ENCODE measurements at regions not wholly inside any gene's neighbourhood (a gene's known extent, or its start where the extent isn't known, plus 50 kb on each side); places are given as distances from the start of the nearest gene placed in this dataset.

DNA sequence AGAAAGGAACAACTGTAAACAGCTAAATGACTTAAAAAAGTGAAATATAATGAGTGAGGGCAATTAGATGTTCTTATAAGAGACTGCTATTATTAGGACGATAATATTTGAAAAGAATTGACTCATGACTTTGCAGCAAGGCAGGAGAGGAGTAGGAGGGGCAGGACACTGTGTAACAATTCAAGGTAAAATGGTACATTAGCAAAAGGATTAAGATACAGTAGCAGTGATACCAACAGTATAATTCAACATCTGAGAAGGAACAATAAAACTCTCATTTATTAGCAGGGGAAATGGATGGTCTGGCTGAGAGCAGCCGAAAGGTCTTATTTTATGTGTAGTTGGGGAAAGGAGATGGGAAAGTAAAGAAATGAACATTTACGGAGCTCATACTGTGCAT is 315.5 kb upstream of the BOD1L1 start:
- DNase-seq: no peak

DNA sequence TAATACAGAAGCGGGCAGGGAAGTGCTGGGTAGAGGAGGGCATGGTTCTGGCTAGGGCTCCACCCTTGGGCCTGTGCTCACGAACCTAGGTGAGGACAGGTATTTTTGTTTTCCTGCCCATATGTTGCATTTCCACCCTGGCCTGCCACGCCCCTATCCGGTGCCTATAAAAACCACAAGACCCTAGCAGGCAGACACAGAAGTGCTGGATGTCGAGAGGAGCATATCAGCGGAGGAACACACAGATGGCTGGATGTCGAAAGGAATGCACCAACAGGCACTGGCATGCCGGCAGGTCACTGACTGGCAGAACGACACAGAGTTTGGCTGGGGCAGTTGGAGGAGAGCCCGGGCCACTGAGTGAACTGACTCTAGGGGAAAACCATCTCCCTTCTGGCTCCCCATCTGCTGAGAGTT is 316.6 kb upstream of the BOD1L1 start:
- no peak for DNase-seq

GRCh38 chr4:13947921-13948320 is 320.4 kb upstream of the BOD1L1 start:
- DNase-seq: no peak

DNA sequence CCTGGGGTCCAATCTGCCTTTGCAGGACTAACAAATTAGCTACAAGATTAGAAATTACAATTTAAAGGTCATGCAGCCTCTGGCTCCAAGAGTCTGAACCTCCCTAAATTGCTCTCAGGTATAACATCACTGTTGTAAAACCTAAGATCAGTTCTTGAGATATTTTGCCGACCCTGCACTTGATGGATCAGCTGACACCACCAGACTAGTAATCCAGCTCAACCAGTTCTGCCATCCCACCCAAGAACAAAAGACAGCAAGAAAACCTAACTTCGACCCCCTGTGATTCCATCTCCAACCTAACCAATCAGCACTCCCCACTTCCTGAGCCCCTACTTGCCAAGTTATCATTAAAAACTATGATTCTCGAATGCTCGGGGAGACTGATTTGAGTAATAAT is 323.0 kb upstream of the BOD1L1 start:
- DNase-seq: no peak

DNA sequence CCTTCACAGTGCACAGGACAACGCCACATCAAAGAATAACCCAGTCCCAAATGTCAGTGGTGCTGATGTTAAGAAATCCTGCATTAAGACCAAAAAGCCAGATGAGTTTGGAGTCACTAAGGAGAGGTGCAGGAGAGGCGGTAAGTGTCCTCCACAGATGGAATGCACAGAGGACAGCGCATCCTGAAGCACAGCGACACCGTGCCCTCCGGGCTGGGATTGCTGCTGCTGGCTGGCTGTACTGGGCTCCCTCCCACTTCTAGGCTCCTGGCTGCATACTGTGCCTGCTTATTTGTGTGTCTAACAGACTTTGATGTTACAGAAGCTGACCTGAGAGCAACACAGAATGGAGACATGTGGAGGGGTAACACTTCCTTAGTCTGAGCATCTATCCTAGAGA is 325.6 kb upstream of the BOD1L1 start:
- DNase-seq: no peak

DNA sequence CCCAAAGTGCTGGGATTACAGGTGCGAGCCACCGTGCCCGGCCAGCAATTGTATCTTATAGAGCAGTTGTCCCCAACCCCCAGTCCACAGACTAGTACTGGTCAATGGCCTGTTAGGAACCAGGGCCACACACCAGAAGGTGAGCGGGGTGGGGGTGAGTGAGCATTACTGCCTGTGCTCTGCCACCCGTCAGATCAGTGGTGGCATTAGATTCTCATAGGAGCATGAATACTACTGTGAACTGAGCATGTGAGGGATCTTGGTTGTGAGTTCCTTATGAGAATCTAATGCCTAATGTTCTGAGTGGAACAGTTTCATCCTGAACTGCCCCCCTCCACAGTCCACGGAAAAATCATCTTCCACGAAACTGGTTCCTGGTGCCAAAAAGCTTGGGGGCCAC is 328.0 kb upstream of the BOD1L1 start:
- no peak for DNase-seq

- DNase-seq: no peak
These were observed 329.4 kb upstream of the BOD1L1 start for GRCh38 chr4:13956947-13957346.

DNA sequence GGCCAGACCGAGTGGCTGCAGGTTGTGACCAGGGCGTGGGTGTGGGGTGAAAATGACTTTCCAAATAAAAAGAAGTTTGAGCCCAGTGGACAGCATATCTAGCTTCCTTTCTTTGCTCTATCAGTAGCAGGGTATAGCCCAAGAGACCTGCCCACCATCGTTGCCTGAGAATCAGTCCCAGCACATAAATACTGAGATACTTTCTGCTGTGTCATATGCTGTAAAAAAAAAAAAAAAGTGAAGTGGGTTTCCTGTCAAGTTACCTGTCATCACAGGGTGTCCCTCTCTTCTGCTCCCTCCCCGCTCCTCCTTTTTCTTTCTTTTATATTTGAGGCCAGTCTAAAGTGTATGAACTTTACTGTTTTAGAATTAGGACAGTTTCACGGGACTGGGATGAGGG is 330.3 kb upstream of the BOD1L1 start:
- DNase-seq: no peak

GRCh38 chr4:13963601-13964000 is 336.1 kb upstream of the BOD1L1 start:
- no peak for DNase-seq

GRCh38 chr4:13966231-13967195 is 339.0 kb upstream of the BOD1L1 start:
- DNase-seq: no peak

DNA sequence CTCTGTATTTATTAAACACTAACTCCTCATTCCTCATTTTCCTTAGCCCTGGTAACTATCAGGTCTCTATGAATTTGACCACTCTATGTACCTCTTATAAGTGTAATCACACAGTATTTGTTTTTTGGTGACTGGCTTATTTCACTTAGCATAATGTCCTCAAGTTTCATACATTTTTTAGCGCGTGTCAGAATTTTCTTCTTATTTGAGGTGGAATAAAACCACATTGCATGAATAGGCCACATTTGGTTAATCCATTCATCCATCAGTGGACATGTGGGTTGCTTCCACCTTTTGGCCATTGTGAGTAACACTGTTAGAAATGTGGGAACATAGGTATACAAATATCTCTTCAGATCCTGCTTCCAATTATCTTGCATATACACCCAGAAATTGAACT is 341.2 kb upstream of the BOD1L1 start:
- DNase-seq: no peak

DNA sequence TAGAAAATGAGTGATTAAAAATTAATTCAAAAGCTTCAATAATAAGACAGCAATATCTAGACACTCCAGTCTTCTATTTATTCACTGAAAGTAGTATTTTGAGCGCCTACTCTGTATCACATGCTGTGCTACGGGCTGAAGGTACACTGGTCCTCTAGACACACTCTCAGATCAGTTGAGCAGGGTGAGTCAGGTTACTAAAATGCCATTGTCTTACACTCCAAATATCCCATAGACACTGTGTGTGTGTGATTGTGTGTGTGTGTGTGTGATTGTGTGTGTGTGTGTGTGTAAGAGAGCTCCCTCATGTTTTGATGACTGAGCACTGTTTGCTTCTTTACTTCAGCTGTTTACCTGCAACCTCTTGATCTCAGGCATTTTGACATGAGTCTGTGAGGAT is 342.8 kb upstream of the BOD1L1 start:
- DNase-seq: no peak

GRCh38 chr4:13977746-13978145 is 350.2 kb upstream of the BOD1L1 start:
- no peak for DNase-seq

GRCh38 chr4:13980317-13981310 is 353.1 kb upstream of the BOD1L1 start:
- no peak for DNase-seq

DNA sequence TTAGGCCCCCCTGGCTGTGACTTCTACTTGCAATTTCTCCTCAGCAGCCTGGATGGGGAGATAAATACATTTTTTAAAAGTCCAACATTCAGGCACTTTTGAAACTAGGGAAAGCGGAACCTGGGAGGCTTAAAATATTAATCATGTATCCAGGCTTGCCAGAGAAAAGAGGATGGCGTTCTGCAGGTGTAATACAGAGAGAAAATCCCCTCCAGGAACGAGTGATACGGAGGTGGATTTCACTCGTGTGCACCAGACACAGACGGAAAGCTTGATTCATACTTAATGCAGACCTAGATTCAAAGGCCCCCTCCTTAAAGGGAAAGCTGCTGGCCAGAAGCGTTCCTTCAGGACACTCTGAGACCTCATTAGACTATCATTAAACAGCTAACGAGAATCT is 354.0 kb upstream of the BOD1L1 start:
- no peak for DNase-seq

DNA sequence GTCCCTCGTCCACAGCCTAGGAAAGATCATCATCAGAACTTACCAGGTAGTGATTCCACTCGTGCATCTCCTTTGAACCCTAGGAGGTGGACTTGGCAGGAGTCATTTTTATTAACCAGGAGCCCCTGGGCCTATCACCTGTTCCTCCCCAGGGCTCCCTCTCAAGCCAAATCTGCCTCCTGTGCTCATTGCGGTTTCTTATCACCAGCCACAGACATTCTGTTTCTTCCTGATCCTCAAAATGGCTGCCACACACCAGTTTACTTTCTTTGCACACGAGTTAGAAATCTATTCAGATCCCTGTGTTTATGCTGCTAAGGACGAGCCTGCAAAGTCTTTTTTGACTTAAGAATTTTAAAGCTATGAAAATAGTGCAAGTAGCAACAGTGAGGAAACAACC is 354.5 kb upstream of the BOD1L1 start:
- no peak for DNase-seq

DNA sequence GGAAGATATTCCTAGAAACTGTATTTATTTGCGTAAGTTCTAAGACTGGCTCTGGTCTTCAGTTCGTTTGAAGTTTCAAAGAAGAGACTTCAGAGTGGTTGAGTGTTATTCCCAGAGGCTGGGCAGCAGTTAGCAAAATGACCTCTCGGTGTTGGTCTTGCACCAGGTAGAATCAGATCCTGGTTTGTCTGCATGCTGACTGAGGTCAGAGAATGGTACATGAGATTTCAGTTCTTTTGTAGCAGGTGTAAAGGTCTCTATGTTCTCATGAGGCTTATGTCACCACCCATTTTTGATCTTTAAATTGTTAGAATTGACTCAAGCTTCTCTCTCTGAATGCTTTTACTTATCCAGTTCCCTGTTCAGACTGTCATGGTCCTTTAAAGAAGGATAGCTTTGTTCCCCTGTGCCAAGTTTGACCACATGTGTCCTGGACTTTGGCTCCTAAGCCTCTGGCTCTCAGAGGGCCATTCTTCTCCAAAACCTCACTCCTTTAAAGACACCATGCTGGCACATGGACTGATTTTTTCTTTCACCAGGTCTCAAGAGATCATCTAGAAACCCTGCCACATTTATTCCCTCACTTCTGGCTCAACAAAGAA is 355.8 kb upstream of the BOD1L1 start:
- no peak for DNase-seq

GRCh38 chr4:13984991-13985800 is 357.7 kb upstream of the BOD1L1 start:
- no peak for DNase-seq

DNA sequence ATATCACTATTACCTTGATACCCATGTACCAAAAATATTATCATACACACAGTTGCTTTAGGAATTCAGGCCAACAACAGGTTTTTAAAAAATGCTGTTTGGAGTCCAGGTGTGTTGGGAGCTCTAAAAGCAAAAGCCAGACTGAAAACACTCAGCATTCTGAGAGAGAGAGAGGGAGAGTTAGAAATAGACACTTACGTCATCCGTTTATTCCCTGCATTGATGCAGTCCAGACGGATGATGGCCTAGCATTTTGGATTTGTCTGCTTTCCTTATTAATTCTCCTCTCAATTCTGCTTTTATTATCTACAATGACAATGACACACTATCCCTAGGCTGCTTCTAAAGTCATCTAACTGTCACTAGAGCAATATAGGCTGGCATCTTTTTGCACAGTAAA is 358.3 kb upstream of the BOD1L1 start:
- DNase-seq: no peak

DNA sequence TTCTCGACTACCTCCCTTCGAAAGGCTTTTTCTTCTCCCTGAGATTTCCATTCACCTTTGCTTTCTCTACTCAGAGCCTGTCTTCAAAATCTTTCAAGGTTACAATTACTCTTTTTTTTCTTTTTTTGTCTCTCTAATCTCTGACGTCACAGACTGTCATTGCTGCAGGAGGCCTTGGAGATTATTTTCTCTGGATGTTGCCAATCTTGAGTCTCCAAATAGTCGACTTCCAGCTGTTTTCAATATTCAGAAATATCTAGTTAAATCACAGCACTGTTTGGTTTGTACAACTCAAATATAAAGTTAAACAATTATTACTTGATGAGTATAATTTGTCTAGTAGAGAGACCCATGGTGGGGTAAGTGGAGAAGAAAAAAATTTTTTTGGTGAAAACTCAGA is 359.0 kb upstream of the BOD1L1 start:
- no peak for DNase-seq

DNA sequence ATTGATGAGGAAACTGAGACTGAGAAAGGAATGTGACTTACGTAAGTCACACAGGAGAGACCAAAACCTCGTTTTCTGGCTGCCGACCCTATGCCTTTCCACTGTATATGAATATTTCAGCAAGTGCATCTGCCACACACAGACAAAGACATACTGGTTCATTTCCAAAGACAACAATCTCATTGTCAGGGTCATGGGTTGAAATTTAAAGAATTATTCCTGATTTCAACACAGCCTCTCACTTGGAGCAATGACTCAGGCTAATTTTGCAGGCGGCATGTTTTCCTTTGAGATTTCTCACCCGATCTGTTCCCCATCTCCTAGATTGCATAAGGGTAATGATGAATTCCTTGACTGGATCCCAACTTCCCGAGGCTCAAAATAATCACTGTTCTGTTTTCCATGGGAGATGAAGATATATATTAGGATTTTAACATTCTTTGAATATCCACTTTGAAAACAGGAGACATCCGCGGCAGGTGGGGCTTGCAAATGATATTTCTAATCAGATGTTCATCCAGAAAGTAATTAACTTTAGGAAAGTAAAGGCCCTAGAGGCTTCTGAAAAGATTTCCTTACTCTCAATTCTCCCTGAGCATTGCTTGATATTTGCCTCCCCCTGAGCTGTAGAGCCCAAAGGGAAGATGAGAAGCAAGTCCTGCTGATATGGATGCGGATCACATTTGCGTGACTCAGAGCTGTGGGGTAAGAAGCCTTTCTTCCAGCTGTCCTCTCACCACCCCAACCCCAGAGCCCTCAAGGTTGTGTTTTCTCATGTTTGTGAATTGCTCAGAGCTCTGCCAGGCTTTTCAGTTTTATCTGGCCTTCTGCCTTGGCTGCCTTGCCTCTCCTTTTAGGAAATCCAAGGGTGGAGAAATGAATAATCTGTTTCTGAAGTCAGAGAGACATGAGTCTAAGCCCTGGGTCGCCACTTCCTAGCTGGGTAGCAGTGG is 361.1 kb upstream of the BOD1L1 start:
- DNase-seq: no peak

Measured in SW 1271 (cell line).